GM19395 (cell line): ENCODE measurements at regions not wholly inside any gene's neighbourhood (a gene's known extent, or its start where the extent isn't known, plus 50 kb on each side); places are given as distances from the start of the nearest gene placed in this dataset.
"Not testable (repeated sequence)": the region's sequence is repeated elsewhere in the genome, so short reads cannot be mapped to it uniquely, and the experiment has no call there.

Experiments
- ATAC-seq: cut with Tn5 transposase; IDR thresholded peaks from one replicate; pipeline ENCODE4 v1.9.1; 2021; ENCODE audit warnings: mild to moderate bottlenecking, moderate library complexity; ENCODE audit not compliant: unreplicated experiment

DNA sequence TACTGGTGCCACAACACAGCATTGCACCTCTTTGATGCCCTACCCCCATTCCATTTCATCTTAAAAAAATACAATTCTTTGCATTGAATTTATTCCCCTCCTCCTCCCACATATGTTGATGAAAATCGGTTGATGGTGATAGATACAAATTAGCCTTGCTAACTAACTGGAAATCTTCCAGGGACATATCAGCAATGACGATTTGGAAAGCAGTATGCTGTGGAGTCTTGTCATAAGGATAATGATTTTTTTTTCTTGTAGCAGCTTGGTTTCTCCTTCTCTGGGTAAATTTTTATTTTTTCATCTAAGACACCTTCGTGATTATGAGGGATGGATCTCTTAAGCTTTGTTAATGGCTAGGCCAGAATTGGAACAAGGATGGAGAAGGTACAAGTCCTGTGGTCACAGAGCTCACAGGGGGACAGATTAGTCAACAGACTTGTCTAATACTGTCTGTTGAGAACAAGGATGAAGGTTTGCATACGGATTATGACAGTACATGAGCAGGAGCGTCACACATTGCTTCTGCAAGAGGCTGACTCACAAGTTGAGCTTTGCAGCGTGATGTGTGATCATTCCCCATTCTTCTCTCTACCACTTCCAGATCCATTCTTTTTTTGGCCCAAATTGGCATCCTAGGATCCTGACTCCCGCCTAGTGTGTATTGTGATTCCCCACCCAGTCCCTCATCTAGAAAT lies 233.1 kb upstream of the FERMT1 start:
- ATAC-seq = no peak

DNA sequence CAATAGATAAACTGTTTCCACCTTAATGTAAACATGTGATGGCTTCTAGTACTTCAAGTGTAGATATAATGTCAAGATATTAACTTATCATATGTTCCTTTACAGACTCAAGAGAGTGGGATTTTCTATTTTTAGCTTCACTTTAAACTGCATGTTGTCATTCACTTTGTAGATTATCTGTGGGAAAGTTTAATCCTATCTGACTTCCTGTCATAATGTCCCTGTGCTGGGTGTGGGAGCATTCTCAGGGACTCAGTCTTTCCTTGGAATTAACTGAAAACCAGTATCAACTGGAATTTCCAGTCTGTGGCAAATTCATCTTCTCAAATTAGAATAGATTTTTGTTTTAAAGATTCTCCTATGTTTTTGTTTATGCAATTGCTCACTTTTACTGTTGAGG lies 226.1 kb upstream of the FERMT1 start:
- ATAC-seq = no peak

DNA sequence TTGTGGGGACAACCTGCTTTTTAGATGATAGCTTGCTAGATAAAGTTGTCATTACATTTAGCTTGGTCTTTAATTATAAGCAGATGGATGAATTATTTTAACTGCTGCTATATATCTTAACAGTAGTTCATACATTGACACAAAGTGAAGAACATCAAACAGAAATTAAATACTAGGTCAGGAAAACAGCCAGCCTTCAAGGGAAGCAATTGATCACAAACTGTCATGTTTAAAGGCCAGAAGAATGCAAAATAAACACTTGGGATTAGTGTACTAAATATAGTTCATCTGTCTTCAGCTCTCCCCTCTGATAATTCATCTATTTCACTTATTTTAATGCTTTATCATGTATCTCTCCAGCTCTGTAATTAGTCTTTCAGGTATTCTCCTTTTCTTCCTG lies 225.1 kb upstream of the FERMT1 start:
- no peak for ATAC-seq

DNA sequence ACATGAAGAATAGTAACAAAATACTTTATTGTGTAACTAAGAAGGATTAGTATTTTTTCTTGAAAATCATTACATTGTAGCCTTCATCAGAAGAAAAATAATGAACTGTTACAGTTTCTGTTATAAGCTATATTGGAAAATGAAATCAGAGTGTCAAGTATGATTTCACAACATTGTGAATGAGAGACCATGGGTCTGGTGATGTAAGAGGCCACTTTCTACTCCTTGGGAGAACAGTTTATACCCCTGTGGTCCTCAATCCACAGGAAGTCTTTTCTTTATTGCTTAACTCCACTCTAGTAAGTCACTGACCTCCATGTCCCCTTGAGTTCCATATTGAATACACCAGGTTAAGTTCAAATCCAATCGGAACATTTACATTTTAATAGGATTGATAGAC lies 218.7 kb upstream of the FERMT1 start:
- ATAC-seq = no peak

DNA sequence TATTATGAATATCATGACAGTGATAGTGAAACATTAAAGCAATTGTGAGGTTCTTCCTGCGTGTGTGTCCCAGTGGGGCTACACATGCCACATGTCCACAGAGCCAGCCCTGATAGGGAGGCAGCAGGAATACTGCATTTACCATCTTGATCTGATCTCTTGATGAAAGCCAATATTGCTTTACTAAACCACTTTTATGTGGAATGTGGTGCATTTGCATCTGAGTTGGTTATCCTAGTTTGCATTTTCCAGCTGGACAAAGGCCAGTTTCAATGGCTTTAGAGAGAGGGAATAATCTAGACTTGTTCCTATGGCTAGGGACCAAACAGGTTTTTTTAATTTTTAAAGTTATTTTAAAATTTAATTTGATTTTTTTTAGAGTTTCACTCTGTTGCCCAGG lies 216.3 kb upstream of the FERMT1 start:
- no peak for ATAC-seq

DNA sequence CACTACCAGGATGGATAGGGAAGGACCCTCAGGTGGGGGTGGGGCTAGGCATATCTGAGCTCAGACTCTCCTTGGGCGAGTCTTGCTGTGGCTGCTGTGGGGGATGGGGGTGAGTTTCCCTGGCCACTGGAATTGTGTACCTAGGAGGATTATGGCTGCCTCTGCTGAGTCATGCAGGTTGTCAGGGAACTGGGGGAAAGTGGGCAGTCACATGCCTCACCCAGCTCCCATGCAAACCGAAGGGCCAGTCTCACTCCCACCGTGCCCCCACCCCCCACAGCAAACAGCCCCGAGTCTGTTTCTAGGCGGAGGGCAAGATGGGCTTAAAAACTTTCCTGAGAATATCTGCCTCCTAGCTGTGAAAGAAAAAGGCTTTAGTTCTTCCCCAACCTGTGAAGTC lies 210.3 kb upstream of the FERMT1 start:
- no peak for ATAC-seq

DNA sequence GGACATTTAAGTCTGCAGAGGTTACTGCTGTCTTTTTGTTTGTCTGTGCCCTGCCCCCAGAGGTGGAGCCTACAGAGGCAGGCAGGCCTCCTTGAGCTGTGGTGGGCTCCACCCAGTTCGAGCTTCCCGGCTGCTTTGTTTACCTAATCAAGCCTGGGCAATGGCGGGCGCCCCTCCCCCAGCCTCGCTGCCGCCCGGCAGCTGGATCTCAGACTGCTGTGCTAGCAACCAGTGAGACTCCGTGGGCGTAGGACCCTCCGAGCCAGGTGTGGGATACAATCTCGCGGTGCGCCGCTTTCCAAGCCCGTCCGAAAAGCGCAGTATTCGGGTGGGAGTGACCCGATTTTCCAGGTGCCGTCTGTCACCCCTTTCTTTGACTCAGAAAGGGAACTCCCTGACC lies 198.4 kb upstream of the FERMT1 start:
- ATAC-seq = not testable (repeated sequence)

DNA sequence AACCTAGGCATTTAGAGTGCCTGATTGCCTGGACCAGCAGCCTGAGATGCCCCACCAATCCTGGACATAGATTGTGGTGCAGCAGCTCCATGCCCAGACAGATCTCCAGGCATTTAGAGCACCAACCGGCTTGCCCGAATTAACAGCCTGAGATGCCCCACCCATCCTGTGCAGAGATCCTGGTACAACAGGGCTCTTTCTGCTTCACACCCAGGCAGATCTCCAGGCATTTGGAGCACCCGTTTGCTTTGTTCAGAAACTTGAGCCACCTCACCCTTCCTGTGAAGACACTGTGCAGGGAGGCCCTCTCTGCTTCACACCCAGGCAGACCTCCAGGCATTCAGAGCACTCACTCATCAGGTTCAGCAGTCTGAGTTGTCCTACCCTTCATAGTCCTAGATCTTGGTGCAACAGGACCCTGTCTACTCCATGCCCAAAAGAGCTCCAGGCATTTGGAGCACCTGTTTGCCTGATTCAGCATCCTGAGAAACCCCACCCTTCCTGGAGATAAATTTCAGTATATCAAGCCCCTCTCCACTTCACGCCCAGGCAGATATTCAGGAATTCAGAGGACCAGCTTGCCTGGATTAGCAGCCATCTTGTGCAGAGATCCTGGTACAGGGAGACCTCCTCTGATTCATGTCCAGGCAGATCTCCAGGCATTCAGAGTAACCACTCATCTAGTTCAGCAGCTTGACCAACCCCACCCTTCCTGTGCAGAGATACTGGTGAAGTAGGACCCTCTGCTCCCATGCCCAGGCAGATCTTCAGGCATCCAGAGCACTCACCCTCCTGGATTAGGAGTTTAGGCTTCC lies 189.2 kb upstream of the FERMT1 start:
- no peak for ATAC-seq

DNA sequence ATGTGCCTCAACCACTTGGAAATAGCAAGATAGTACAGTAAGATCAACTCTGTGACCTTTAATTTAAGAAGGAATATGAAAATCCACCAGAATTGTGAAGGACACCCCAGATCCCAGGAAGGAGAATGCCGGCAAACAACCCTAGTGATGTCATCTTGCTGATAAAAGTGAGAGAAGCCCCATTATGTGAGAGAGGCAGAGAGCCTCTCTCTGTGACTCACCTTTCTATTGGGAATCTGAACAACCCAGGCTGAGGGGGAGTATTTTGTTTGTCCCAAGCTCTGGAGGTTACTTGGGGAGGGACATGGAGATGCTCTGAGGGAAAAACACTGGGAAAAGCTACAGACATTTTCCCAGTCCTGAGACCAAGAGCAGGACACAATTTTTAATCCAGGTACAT lies 188.3 kb upstream of the FERMT1 start:
- no peak for ATAC-seq

DNA sequence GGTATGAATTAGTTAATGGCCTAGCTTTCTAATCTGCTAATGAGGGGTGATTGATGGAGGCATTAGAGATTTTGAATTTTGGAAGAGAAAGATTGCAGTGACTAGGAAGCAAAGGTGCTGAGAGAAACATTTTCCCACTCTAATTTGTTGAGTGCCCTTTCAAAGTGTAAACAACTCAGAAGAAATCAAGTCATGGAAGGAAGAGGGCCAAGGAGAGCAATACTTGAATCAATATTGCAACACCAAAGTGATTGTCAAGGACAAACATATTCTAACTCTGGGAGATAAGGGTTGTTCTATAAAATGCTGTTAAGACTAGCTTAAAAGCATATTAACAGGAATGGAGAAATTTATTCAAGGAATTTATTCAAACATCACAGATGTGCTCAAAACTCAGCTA lies 182.7 kb upstream of the FERMT1 start:
- ATAC-seq = no peak

DNA sequence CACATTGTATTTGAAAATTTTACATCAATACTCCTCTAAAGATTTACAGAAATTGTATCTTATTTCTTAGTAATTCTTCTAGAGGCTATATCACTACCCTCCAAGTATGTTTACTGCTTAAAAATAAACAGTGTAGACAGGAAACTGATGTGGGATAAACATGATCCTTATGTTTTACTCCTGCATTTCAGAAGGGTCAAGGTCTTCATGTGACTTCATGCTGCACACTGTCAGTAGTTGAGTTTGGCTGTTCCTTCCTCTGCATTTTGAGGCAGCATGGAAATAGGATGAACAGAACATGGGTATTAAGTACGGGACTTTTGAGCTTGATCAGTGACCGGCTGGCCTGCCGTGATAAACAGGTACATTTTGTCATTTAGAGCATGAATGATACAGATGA lies 179.2 kb upstream of the FERMT1 start:
- no peak for ATAC-seq

DNA sequence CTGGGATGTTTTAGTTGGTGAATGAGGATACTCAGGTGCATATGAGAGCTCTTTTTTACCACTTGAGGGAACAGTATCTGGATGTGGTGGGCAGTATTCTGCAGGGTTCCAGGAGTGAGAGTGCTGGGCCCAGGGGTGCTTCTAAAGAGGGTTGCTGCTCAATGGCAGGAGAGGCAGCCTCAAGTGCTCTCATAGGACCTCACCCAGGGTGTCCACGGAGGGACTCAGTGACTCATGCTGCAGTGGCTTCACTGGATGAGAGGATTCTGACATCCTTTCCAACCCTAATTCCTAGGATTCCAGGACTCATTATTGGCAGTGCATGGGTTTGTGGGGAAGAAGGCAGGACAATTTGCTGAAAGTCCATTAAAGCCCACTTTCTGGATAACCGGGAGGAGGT lies 176.6 kb upstream of the FERMT1 start:
- no peak for ATAC-seq

DNA sequence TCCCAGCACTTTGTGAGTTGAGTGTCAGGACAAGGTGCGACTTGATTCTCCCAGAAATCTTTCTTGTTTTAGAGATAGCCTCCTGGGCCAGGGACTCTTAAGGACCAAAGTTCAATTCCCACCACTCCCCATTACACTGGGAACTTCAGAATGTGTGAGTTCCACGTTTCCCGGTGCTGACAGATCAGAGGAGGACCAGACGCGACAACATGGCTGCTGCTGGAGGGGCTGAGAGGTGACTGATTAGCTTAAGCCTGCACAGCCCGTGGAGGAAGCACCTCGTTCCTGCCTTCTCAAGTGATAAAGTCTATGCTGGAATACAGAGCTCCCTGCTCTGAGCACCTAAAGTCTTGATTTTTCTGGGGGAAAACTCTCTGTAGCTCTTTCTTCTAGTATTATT lies 175.2 kb upstream of the FERMT1 start:
- no peak for ATAC-seq

DNA sequence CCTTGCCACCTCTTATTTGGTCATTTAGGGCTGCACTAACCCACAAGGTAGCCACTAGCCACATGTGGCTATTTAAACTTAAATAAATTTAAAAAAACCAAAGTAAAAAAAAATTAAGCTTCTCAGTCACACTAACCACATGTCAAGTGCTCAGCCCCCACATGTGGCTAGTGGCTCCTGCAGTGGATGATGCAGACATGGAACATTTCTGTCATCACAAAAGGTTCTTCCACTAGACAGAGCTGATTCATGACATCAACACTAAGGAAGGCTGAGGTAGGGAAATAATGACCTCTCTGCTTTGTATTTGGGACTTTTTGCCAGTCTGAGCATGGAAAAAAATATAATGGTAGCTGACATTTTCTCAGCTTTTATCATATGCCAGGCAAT lies 173.0 kb upstream of the FERMT1 start:
- ATAC-seq = no peak

DNA sequence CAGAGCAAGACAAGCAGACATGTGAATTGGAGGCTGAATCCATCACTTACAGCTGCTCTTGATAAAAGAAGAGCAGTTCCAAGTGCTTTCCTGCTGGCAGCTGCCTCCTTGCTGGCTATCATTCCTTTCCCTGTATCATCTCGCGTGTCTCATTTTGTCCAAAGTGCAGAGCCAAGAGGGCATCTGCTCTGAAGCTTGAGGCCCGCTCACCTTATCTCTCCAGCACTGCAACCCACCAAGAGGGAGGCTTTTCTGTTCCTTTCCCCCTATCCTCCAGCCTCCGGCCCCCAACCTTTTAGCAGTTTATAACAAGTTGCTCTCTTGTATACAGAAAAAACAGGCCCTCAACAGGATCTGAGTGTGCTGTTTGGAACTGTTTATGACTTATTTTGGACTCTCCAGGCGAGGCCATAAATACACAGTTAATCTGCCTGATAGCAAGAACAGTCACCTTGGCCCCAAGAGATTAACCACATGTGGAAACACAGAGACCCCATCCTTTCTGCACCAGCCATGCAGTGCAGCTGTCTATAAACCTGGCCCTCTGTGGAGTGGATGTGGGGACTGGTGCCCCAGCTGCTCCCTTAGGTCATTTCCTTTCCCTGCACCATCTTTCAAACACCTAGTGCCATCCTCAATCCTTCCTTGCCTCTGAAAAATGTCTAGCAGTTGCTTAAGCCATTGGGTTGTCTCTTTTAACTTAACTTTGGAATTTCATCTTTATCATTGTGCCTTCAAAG lies 172.5 kb upstream of the FERMT1 start:
- no peak for ATAC-seq

DNA sequence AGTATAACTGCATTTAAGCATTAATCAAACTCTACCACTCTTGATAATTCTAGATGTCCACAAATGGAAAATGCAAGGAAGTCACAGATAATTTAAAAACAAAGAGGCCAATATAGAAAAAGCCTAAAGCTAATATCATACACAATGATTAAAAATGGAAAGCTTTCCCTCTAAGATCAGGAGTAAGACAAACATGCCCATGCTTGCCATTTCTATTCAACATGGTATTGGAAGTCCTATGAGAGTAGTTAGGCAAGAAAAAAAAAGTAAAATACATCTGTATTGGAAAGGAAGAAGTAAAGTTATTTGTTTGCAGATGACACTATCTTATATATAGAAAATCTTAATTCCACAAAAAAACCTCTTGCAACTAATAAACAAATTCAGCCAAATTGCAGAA lies 164.6 kb upstream of the FERMT1 start:
- no peak for ATAC-seq

DNA sequence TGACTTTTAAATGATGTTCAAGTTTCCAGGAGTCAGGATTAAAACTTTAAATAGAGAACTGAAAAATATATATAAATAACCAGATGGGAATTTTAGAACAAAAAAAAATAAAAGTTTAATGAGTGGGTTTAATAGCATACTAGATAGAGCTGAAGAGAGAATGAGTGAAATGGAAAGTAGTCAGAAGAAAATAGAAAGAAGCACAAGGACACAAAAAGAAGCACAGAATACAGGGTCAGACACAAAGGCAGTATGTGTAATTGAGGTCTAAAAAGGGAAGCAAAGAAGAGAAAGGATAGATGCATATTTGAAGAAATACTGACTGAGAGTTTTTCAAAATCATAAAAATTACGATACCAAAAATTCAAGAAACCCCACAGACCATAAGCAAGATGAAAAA lies 159.8 kb upstream of the FERMT1 start:
- ATAC-seq = no peak

DNA sequence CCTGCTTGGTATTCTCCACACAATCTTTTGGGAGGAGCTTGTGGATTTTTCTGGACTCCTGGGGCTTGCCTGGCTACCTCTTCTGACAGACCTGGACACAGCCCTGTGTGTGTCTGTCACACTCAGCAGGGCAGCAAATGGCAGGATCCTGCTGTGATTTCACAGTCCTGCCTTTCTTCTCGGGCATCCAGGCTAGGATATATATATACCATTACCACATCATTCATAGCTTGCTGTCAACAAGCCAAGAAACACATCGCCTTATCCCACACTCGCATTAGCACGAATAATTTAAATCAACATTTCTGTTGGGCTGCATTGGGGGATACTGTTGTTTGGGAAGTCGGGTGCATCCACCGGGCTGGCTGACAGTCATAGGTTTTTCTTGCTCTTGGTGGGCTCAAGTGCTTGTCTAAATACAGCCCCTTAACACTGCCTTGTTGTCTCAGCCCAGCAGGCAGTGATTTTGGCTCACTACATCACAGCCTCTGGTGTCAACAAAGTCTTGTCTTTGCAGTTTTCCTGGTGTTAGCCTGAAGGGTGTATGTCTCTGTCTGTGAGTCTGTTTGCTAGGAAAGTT lies 154.9 kb upstream of the FERMT1 start:
- no peak for ATAC-seq

DNA sequence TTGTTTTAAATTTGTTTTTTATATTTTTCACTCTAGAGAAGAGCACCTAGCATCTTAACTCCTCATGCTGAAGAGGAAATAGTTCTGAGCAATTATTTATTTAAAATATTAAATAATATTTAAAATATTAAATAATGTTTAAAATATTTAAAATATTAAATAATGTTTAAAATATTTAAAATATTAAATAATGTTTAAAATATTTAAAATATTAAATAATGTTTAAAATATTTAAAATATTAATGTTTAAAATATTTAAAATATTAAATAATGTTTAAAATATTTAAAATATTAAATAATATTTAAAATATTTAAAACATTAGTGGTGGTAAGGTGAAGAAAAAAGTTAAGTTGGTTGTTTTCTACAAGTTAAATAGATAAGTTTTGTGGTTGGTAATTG lies 147.6 kb upstream of the FERMT1 start:
- not testable (repeated sequence) for ATAC-seq

DNA sequence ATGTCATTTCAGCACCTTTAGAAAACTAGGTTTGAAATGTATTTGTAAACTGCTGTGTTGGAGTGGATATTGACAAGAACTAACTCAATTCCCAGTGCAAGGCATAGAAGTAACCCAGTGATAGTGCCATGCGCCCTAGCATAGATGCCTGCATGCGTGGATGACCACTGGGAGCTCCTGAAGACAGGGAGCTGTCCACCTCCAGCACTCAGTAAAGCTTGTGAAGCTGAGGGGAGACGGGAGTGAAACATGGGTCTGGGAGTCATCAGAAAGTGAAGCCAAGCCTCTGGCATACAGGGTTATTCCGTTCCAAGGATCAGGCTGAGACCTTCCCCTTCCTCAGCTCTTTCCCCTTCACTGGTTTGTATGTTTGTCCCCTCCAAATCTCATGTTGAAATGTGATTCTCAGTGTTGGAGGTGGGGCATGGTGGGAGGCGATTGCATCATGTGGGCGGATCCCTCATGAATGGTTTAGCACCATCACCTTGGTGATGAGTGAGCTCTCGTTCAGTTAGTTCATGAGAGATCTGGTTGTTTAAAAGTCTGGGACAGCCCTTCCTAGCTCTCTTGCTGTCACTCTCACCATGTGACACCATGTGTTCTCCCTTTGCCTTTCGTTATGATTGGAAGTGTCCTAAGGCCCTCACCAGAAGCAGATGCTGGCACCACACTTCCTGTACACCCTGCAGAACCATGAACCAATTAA lies 146.5 kb upstream of the FERMT1 start:
- ATAC-seq = no peak
